Fibroblast of the aortic adventitia (primary cell): ENCODE measurements at regions not wholly inside any gene's neighbourhood (a gene's known extent, or its start where the extent isn't known, plus 50 kb on each side); places are given as distances from the start of the nearest gene placed in this dataset.
"Not testable (repeated sequence)": the region's sequence is repeated elsewhere in the genome, so short reads cannot be mapped to it uniquely, and the experiment has no call there.

Experiments used
- DNase-seq: peaks from one replicate; pipeline ENCODE4 v3.0.0-alpha.2; 2010; ENCODE audit warnings: low read depth
- H3K4me3 ChIP-seq: 2 replicates; pipeline ENCODE4 v1.5.1; 2011; ENCODE audit warnings: low read depth, mild to moderate bottlenecking, control low read depth, low read length, moderate library complexity
- TF ChIP-seq, protein P1 (sequence below): IDR thresholded peaks from 2 replicates; pipeline ENCODE4 v1.5.1; 2011; ENCODE audit warnings: mild to moderate bottlenecking, low read length, control low read depth, inconsistent platforms; ENCODE audit not compliant: insufficient read depth

- TF ChIP-seq, protein P1, sequence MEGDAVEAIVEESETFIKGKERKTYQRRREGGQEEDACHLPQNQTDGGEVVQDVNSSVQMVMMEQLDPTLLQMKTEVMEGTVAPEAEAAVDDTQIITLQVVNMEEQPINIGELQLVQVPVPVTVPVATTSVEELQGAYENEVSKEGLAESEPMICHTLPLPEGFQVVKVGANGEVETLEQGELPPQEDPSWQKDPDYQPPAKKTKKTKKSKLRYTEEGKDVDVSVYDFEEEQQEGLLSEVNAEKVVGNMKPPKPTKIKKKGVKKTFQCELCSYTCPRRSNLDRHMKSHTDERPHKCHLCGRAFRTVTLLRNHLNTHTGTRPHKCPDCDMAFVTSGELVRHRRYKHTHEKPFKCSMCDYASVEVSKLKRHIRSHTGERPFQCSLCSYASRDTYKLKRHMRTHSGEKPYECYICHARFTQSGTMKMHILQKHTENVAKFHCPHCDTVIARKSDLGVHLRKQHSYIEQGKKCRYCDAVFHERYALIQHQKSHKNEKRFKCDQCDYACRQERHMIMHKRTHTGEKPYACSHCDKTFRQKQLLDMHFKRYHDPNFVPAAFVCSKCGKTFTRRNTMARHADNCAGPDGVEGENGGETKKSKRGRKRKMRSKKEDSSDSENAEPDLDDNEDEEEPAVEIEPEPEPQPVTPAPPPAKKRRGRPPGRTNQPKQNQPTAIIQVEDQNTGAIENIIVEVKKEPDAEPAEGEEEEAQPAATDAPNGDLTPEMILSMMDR: no peak
- H3K4me3 ChIP-seq: no peak overlapping the region
- no peak for DNase-seq
These were observed 70.9 kb upstream of the NBPF4 start for GRCh38 chr1:108314815-108315214.

- DNase-seq: peak; percentile 22
- TF ChIP-seq, protein P1: peak; percentile 43
- H3K4me3 ChIP-seq: no peak overlapping the region
These were observed 72.7 kb upstream of the NBPF4 start for GRCh38 chr1:108316545-108316944.

DNA sequence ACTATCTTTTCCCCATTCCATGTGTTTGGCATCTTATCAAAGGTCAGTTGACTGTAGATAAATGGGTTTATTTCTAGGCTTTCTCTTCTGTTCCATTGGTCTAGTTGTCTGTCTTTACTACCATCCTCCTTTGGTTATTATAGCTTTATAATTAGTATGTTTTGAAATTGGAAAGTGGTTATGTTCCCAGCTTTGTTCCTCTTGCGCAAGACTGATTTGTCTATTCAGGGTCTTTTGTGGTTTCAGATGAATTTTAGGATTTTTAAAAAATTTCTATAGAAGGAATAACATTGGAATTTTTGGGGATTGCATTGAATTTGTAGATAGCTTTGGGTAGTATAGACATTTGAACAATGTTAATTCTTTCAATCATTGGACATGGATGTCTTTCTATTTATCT is 77.0 kb upstream of the NBPF4 start:
- DNase-seq: no peak
- no peak overlapping the region for H3K4me3 ChIP-seq
- TF ChIP-seq, protein P1: no peak

DNA sequence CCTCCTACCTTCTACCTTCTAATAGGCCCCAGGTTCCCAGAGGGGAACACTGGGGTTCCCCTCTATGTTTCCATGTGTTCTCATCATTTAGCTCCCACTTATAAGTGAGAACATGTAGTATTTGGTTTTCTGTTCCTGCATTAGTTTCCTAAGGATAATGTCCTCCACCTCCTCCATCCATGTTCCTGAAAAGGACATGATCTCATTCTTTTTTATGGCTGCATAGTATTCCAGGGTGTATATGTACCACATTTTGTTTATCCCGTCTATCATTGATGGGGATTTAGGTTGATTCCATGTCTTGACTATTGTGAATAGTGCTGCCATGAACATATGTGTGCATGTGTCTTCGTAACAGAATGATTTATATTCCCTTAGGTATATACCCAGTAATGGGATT is 81.5 kb upstream of the NBPF4 start:
- H3K4me3 ChIP-seq, DNase-seq: not testable (repeated sequence)

GRCh38 chr1:108327534-108328466 is 83.9 kb upstream of the NBPF4 start:
- TF ChIP-seq, protein P1: no peak
- H3K4me3 ChIP-seq: no peak overlapping the region

GRCh38 chr1:108345776-108346531 is 102.1 kb upstream of the NBPF4 start:
- TF ChIP-seq, protein P1: no peak
- no peak for DNase-seq
- no peak overlapping the region for H3K4me3 ChIP-seq

More at GRCh38 chr1:108327534-108328466, 83.9 kb upstream of the NBPF4 start:
- DNase-seq: no peak

DNA sequence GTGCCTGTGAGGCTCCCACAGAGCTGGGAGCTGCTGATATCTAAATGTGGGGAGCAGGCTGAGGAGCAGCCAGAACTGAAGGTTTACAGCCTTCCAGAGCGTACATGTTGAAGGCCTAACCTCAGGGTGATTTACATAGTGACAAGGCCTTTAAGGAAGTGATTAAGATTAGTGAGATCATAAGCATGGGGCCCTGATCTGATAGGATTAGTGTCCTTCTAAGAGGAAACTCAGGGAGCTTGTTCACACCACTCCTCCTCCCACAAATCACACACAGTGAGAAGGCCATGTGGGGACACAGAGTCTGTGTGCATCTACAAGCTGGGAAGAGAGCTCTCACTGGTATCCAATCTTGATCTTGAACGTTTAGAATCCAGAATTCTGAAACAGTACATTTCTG is 92.3 kb upstream of the NBPF6 start:
- DNase-seq: no peak
- TF ChIP-seq, protein P1: no peak

DNA sequence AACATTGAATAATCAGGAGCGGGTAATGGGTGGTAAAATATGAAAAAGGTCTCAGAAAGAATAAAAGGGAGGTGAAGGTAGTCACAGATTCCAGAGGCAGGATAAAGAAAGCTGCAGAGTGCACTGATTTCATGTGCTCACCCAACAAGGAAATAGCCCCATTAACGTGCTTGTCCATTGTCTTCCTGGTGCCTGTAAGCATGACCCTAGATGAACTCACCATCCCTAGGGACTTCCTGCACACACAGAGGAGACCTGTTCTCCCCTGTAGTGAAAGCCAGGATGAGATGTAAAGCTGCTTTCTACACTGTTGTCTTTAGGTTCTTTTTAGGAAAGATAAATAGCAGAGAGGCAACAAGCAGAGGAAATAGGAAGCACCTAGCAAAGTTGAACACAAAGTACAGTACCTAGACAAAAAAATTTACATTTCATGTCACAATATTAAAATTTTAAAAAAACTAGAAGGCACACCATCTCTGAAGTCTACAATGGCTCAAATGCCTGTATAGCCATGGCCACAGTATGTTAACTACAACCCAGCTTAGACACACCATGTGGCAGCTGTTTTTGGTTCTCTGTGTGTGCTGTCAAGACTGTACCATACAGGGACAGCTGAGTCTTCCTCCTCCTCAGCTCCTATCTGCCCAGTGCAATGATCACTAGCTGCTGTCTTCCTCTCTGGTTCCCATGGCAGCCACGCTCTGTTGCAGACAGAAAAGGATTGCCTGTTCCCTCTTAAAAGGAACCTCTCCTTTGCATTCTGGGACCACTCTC is 69.9 kb upstream of the NBPF6 start:
- H3K4me3 ChIP-seq, DNase-seq: not testable (repeated sequence)

More for the DNA sequence above, 92.3 kb upstream of the NBPF6 start:
- H3K4me3 ChIP-seq: no peak overlapping the region
